HG03460 (cell line): ENCODE measurements at regions not wholly inside any gene's neighbourhood (a gene's known extent, or its start where the extent isn't known, plus 50 kb on each side); places are given as distances from the start of the nearest gene placed in this dataset.
"Not testable (repeated sequence)": the region's sequence is repeated elsewhere in the genome, so short reads cannot be mapped to it uniquely, and the experiment has no call there.

Experiments
- ATAC-seq: cut with Tn5 transposase; IDR thresholded peaks from one replicate; pipeline ENCODE4 v1.9.1; 2021; ENCODE audit not compliant: unreplicated experiment

DNA sequence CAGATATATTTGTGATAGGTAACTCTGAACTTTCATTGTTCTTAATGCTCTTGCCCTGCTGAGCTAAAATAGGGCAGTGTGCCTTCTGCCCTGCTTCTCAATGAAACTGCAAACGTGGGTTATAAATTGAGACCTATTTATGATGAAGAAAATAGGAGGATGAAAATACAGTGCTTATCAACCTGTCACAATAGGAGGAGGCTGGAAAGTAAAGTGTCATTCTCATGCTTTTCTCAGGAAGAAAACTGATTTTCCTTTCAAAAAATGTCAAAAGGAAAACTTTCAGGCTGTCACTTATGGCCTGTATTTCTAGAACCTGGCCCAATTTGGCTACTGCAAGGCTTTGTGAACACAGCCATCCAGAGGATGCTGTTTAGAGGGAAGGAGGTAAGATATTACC, 130.3 kb upstream of the TUSC1 start:
- ATAC-seq = no peak

- no peak for ATAC-seq
Measured at GRCh38 chr9:25804856-25805255, 126.6 kb upstream of the TUSC1 start.

DNA sequence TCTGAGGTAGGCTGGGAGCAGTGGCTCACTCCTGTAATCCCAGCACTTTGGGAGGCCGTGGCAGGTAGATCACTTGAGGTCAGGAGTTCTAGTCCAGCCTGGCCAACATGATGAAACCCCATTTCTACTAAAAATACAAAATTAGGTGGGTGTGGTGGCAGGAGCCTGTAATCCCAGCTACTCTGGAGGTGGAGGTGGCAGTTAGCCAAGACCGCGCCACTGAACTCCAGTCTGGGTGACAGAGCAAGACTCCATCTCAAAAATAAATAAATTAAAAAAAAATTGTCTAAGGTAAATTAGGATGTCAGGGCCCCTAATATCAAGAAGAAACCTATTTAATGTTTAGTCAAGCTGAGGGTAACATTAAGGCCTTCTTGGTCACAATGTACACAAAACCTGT, 123.7 kb upstream of the TUSC1 start:
- not testable (repeated sequence) for ATAC-seq

GRCh38 chr9:25773805-25774204, 95.6 kb upstream of the TUSC1 start:
- ATAC-seq = no peak

- ATAC-seq = no peak
Measured at GRCh38 chr9:25755951-25756350, 77.7 kb upstream of the TUSC1 start.

DNA sequence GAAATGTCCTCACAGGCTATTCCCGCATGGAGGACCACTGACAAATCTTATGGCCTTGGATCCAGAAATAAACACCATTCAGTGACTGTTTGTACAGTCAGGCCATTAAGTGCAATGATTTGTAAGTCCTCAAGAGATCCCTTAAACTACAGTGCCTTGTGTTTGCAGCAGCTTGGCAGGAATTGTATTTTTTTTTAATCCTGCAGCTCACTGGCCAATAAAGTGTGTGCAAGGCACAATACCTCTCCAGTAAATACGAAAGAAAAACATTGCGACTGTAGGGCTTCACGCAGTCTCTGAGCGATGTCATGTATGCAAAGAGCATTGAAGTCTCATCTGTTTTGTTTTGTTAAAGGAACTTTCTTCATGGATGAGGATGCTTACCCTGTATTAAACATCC, 74.2 kb upstream of the TUSC1 start:
- no peak for ATAC-seq

DNA sequence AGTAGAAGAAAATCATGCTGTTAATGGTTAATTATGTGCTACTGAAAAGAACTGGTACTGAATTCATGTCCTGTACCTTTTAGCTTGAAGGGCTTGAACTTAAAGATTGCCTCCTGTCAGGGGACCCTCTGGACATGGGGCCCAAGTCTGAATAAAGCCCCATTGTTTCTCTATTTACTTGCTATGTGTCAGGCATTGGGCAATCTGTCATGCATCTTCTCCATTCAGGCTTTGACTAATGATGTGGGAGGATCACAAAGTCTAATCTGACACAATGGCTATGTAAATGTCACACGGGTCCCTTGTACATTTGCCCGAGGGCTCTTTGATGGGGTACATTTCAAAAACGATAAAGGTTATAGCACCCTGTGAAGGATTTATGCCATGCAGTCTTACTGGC, 64.0 kb upstream of the TUSC1 start:
- no peak for ATAC-seq

DNA sequence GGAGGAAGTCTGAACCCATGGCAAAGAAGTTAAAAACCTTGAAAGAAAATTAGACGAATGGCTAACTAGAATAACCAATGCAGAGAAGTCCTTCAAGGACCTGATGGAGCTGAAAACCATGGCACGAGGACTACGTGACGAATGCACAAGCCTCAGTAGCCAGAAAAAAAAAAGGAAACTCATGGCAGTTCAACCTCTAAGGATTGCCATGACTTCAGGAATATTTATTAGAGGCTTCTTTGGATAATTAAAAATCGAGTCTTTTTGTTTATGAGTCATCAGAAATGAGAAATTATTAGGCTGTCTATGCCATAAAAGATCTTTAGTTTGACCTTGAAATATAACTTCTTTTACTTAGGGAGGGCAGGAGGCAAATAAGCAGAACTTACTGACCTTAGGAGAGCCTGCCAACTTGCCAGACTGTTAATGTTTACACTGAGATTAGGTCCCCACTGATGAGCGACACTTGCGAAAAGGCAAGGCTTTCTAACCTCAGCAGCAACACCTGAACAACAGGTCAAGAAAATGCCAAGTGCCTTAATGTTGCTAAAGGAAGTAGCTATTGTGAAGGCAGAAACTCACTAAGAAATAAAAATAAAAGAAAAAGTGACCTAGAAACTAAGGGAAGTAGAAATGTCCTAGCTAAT, 55.2 kb upstream of the TUSC1 start:
- no peak for ATAC-seq

DNA sequence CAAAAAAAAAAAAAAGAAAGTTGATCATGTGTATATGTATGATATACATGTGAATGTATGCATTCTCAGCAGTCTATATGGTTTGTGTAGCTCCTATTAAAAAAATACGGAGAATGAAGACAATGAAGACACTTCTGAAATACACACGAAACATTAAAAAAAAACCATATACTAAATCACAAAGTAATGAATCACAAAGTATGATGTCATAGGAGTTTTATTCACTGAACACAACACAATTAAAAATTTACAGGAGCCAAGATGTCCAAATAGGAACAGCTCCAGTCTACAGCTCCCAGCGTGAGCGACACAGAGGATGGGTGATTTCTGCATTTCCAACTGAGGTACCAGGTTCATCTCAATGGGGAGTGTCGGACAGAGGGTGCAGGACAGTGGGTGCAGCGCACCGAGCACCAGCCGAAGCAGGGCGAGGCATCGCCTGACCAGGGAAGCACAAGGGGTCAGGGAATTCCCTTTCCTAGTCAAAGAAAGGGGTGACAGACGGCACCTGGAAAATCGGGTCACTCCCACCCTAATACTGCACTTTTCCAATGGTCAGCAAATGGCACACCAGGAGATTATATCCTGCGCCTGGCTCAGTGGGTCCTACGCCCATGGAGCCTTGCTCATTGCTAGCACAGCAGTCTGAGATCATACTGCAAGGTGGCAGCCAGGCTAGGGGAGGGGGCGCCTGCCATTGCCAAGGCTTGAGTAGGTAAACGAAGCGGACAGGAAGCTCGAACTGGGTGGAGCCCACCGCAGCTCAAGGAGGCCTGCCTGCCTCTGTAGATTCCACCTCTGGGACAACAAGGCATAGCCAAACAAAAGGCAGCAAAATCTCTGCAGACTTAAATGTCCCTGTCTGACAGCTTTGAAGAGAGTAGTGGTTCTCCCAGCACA, 53.9 kb upstream of the TUSC1 start:
- not testable (repeated sequence) for ATAC-seq
